ENCODE measurements at regions not wholly inside any gene's neighbourhood (a gene's known extent, or its start where the extent isn't known, plus 50 kb on each side); places are given as distances from the start of the nearest gene placed in this dataset.

DNA sequence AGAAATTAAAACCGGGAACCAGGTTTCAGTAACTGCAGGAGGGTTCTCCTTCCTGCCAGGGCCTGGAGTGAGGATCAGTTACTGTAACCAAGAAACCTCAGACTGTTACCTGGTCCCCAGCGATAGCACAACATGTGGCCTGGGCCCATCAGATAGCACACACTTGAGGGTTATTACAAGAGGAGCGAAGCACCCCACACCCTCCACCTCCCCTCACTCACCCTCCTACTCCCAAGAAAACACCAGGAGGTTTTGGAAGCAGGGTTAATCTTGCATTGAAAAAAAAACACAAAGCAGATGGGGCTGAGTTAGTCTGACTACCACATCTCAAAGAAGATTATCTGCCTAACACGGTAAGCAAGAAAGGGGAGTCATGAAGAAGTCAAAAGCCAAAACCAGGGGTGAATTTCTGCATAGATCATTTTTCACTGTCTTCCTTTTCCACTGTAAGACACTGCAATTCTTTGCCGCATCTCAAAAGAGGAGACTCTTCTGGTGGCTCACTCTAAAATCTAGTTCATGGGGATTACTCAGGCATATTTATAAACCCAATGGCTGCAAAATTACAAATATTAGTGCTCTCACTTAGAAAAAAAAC is 75.9 kb upstream of the DOCK9 start:
- no peak for DNase-seq (ENCODE audit: low read depth in 3 of 3, low spot score in 1 of 3)

DNA sequence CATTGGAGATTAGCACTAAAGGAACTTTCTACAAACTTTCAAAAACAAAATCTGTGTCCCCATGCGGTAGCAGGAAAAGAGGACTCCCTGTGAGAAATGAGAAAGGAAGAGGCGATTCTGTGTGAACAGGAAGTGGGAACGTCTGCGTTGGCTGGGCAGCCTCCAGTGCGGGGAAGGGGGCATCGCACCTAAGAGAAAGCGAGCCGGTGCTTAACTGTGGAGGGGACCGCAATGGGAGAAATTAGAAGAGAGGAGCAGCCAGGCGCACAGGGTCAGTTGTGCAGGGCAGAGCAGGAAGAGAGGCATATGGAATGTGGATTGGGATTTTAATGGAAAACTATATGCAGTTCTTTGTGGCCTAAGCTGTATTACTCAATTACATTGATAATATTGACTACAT is 77.4 kb upstream of the DOCK9 start:
- no peak for DNase-seq (ENCODE audit: low read depth in 3 of 3, low spot score in 1 of 3)

DNA sequence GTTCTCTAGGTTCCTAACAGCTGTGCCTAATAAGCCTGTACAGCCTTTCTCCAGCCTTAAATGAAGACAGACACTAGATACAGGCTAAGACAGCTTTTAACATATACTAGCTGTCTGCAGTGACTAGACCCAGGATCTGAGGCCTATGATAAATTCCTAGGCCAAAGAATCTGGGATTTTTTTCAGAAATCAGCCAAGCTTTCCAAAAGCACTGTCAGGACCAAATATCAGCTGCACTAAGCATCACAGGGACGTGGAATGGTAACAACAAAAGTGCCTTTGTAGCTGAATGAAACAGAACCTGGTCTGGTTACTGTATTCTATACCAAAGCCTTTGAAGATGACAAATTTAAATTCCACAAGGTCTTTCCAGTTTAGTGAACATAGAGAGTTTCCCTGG is 77.9 kb upstream of the DOCK9 start:
- no peak for DNase-seq (ENCODE audit: low read depth in 3 of 3, low spot score in 1 of 3)

DNA sequence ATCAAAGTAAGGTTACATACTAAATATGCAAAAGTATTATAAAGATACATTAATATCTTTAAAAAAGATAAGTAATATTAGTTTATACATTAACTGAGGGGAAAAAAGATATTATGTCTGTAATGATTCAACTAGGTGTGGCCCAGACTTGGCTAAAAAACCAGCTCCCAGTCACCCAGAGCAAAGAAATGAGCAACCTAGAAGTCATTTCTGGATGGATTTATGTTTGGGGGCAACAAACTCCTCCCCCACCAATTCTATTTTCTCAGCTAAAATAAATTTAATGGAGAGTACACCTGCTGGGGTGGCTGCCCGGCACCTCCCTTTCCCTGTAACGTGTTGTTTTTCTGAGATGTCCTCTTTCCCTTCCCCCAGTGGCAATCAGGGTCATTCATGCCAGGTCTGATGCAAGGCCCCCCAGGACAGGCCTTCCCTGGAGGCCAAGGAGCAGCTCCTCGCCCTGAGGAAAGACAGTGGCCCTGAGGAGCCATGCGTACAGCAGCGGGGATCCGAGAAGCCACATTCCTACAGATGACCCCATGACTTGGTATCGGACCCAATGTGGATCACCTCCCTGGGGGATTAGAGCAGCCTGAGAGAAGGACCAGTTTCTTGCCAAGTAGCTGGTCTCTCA is 78.6 kb upstream of the DOCK9 start:
- no peak for DNase-seq (ENCODE audit: low read depth in 3 of 3, low spot score in 1 of 3)

DNA sequence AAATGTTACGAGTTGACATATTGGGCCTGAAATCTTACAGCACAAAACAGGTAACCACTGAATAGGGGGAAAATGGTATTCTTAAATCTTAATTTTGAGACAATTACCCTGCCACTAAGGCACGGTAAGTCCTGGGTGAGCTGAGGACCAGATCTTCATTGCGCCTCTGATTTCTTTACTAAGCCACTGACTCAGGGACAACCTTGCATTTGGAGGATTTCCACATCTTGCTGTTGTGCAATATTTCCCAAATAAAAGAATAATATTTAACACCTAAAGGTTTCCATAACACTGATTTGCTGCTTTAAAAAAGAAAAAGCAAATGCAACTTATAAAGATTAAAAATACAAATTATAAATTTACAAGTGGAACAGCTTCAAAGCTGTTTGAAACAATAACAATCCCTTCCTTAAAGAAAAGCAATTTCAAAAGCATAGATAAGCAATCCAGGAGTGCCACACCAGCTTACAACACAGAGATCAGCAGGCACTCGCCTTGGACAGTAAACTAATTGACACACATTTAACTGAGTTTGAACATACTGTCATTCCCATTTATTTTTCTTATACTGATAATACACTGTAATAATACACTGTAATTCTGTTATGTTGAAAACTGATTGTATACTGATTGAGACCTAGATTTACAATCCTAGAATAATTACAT is 79.6 kb upstream of the DOCK9 start:
- DNase-seq (ENCODE audit: low read depth in 3 of 3, low spot score in 1 of 3), result no peak

DNA sequence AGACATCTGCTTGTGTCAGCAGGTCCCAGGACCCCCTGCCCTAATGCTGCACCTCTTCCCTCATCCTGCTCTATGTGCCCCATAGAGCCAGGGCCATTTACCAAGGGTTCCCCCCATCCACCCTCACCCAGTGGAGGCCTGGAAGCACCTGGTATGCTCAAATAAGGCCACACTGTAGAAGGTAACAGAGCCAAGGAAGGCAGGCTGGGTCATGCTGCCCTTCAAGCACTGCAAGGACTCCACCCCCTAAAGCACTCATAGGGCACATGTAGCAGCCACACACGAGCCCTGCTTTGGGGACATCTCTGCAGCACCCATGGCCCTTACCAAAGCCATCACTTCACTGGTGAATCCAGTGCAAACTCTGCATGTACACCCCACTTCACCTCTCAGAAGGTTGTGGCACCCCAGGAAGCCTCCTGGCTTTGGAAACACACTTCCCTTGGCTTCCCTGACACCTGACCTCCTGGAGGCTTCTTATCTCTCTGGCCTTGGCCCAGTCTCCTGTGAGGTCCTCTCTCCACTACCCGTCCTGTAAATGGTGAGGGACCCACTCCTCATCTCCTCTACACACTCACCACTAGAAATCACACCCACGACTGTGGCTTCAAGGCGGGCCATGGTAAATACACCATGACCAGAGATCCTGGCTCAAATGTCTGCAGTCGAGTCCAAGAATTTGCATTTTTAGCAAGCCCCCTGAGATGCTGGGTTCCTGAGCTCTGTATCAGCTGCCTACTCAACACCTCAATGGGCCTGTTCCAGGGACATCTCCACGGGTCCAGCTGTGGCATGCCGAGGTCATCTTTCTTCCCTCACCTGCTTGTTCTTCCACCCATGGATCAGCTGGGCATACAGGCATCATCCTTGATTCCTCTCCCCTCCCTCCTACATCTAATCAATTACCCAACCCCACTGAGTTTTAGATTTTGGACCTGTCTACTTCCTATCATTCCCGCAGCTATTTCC is 80.9 kb upstream of the DOCK9 start:
- no peak for DNase-seq (ENCODE audit: low read depth in 3 of 3, low spot score in 1 of 3)

DNA sequence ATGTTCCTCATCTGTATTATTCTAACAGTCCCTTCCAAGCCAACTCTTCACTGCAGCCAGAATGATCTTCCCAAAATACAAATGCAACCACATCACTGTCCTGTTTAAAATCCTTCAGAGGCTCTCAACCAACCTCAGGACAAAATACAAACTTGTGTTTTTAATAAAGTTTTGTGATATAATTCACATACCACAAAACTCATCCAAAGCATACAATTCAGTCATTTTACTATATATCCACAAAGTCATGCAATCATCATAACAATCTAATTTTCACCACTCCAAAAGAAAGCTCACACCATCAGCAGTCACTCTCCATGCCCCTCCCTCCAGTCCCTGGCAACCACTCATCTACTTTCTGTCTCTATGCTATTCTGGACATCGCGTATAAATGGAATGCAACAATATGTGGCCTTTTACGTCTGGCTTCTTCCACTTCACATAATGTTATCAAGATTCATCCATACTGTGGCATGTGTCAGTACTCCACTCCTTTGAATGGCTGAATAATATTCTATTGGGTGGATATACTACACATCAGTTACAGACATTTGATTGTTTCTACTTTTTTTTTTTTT is 81.7 kb upstream of the DOCK9 start:
- no peak for DNase-seq (ENCODE audit: low read depth in 3 of 3, low spot score in 1 of 3)

DNA sequence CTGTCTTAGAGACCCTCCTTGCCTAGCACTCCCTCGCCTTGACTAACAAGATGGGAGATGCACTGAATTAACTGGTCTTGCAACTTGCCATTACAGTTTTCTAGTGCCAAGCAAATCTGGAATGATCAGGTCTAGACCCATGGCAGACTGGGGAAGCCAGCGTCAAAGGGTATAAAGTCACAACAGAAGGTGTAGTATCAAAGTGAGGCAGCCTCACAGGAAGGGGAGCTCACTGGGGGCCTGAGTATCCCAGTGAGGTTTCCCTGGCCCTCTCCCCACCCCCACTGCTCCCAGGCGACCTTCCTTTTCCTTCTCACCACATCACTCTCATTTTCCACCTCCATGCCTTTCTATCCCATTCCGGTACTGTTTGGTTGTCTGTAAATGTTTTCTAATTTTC is 83.5 kb upstream of the DOCK9 start:
- DNase-seq (ENCODE audit: low read depth in 3 of 3, low spot score in 1 of 3), result no peak

DNA sequence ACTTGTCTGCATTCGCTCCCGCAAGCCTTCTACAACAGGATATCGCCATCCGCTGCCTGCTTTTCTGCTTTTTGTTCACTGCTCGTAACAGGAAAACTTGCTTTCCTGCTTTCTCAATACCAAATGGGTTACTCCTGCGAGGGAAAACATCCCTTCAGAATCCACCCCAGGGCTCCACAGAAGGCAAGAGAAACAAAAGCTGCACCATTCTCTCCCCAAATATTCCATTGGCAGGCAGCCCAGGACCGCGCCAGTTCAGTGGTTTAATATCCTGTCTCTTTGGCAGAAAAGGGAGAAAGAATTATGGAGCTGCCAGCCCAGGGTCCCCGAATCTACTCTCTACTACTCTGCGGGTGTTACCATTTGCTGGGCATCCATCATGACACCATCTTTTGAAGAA is 84.7 kb upstream of the DOCK9 start:
- no peak for DNase-seq (ENCODE audit: low read depth in 3 of 3, low spot score in 1 of 3)

DNA sequence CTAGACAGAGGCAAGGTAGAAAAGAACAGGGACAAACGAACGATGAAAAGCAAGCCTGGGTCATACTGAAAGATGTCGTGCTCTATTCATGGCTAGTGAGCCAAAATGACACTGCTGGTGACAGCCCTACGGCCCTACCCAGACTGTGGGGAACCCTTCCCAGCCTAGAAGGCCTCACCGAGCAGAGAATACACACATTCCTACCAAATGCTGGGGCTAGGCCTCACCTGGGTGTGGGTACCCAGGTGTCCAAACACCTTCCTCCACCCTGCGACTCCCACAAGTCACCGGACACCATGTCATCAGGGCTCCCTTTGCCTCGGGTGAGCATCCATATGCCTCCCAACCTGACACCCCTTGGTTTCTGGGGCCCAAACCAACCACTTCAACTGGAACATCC is 85.3 kb upstream of the DOCK9 start:
- DNase-seq (ENCODE audit: low read depth in 3 of 3, low spot score in 1 of 3), result no peak

DNA sequence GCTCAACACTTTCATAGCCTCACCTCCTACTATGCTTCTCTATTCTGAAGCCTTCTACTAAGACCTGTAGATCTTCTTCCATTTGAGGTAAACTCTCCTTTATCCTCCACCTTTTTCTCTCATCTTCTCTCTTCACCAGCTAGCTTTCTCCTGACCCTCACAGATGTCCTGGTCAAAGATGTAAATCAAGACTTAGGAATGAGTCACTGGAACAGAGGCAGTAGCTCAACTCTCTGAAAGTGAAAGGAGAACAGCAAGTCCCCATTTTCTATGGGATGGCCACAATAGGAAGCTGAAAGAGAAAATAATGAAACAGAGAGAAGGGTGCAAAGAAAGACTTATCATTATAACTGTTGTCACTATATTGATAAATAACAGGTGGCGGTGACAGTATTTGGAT is 86.1 kb upstream of the DOCK9 start:
- no peak for DNase-seq (ENCODE audit: low read depth in 3 of 3, low spot score in 1 of 3)

DNA sequence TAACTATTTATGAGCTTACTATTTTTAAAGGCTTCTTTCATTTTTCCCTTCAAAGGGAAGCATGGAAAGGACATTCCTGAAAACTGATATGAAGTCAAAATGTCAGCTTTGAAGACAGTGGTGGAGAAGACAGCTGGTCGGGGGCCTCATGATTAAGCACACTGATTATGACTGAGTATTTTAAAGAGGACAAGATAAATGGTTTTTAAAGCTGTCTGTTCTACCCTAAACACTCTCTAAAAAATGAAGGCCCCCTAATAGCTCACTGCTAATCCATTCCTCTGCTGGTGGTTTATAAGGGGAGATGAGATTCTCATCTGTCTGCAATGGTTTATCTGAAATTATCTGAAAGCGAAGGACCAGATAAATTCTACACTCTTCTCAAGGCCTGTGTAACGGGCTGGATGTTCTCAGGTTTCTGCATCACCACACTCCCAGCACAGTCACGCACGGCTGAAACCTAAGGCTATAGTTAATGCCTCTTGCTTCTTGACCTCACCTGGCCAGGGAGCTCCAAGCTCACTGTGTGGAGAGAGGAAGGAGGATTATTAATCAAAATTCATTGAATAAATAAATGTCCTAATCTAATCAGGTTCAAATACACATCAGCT is 86.9 kb upstream of the DOCK9 start:
- no peak for DNase-seq (ENCODE audit: low read depth in 3 of 3, low spot score in 1 of 3)

DNA sequence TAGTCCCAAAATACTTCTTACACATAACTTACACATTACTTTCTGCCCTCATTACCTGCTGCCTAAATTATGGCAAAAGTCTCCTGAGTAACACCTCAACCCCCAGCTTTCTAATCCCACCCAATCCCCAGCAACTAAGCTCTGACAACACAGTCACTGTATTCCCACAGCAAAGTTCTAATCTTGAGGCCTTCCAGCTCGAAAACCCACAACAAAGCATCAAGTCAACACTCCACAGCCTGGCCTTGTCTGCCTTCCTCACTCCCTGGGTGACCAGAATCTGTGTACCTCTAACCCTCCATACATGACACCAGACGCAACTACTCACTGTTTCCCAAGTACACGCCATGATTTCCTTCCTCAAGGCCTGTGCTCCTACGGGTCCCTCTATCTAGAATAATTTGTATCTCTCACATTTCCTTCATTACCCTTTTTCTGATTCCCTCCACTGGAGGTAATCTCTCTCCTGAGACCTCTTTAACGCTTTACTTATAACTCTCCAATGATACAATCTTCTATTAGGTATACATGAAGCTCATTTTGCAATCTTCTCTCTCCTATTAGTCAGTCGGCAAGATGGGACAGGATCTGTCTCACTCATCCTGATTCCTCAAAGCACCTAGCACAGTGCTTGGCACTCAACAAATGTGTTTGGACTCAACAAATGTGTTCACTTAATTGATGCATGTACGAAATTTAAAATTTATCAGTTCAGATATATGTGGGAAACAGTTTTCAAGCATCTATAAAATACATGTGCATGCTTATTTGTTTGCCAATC is 87.6 kb upstream of the DOCK9 start:
- no peak for DNase-seq (ENCODE audit: low read depth in 3 of 3, low spot score in 1 of 3)

DNA sequence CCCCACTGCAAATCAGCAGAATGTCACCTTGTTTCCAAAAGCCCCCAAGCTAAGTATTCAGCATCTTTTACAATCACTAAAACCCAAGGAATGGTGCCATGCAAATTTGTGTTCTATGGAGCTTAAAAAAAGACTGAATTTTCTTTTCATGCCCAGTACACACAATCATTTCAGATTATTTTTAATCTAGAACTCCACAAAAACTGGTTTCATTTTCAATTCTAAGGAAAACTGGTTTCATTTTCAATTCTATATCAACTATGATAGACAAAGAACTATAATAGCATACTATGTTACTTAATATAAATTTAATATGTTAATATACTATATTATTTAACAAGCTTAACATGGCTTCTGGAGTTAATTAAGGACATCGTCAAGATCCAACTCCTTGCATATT is 88.4 kb upstream of the DOCK9 start:
- DNase-seq (ENCODE audit: low read depth in 3 of 3, low spot score in 1 of 3), result no peak

DNA sequence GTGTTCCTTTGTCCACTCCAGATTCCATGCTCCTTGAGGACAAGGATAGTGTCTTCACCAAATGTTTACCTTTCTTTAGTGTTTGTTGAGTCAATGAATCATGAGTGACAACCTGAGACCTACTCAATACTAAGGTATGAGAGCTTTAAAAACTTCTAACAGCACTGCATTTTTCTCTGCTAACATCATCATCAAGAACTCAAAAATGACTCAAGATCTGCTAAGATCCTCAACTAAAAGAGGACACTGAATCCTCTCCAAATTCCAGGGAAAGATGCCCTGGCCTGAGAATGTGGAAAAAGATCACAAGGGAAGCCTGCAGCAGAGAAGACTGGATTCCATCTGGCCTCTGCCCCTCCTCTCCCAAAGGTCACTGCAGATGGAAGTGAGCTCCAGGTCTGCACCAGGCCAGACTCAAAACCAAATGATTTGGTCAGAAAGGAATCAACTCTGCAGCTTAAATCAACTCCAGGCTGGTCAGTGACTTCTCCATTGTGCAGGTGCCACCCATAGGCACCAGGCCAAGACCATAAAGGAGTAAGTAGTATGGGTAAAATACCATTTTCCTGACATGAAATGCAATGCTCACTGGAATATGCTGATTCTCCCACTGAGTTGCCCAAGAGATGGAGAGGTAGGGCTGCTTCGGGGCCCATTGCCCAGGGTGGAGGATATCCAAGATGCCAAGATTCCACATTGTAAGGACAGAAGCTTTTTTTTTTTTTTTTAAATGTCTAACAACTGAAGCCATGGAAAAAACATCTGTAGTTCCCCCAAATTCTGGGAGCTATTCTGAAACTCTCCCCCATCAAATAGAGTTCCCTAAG is 89.5 kb upstream of the DOCK9 start:
- no peak for DNase-seq (ENCODE audit: low read depth in 3 of 3, low spot score in 1 of 3)

DNA sequence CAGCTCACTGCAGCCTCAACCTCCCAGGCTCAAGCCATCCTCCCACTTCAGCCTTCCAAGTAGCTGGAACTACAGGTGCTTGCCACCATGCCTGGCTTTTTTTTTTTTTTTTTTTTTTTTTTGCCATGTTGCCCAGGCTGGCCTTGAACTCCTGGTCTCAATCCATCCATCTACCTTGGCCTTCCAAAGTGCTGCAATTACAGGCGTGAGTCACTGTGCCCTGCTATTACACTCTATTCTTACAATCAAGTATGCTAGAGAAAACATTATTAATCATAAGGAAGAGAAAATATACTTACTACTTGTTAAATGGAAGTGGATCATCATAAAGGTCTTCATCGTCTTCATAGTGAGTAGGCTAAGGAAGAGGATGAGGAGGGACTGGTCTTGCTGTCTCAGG is 93.3 kb upstream of the DOCK9 start:
- DNase-seq (ENCODE audit: low read depth in 3 of 3, low spot score in 1 of 3), result no peak

DNA sequence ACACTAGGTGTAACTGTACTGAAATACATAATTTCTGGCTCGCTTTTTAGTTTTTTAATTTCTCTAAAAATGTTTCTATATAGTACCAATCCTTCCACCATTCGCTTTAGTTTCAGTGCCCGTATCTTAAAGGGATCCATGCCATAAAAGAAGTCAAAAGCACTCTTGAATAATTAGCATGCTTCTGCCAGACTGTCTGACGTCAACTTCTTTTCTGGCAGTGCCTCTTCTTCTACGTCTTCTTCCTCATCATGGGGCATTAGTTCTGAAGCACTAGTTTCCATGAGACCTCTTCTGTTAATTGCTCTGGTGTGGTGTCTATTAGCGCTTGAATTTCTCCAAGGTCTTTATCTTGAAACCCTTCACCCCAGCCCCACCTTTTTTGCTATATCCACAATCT is 93.8 kb upstream of the DOCK9 start:
- DNase-seq (ENCODE audit: low read depth in 3 of 3, low spot score in 1 of 3), result no peak

DNA sequence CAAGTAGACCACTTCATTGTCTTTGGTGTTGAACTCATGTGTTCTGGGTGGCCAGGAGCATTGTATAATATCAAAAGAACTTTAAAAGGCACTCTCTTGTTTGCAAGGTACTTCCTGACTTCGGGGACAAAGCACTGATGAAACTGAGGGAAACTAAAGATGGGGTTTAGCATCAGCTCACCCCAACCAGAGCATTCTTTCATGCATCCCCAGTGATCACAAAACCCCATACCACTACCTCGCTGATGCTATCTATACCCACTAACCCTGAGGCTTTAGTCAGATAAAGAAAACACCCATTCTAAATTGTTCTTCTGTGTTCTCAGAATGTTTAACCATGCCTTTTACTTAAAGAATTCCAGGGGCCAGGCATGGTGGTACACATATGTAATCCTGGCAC is 94.5 kb upstream of the DOCK9 start:
- DNase-seq (ENCODE audit: low read depth in 3 of 3, low spot score in 1 of 3), result no peak

DNA sequence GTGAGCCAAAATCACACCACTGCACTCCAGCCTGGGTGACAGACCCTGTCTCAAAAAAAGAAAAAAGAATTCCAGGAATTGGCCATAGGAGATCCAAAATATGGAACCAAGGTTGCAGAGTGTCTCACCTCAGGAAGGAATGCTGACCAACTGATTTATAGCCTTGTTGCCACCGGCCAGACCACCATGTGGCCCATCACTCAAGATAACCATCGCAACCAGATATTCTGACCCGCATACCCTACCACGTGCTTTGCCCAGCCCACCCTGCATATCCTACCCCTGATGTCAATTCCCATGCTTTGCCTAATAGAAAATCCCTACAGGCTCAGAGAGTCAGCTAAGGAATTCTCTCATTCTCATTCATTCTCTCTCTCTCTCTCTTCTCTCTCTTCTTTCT is 95.1 kb upstream of the DOCK9 start:
- no peak for DNase-seq (ENCODE audit: low read depth in 3 of 3, low spot score in 1 of 3)

Data from stimulated activated CD4-positive, alpha-beta T cell treated with anti-CD3 and anti-CD28 coated beads, TNF-alpha, amount 100 ng/mL, for 1 hour (primary cell).